ENCODE measurements at regions not wholly inside any gene's neighbourhood (a gene's known extent, or its start where the extent isn't known, plus 50 kb on each side); places are given as distances from the start of the nearest gene placed in this dataset.
A peak's percentile ranks its signal among the peaks of the same experiment; 100 is the strongest.

GRCh38 chr4:151859641-151860040 lies 98.8 kb upstream of the GATB start:
- Histone ChIP-seq H3K9ac (no peak overlapping the region), H3K9me3 (ENCODE audit: low read depth) (no peaks in the 10 kb centered on the region), H3K4me2 (no peak overlapping the region), H3K4me1 (no peaks in the 10 kb centered on the region), H3K79me2 (ENCODE audit: low read depth) (no peaks in the 10 kb centered on the region), H3F3A (ENCODE audit: low read depth) (no peaks in the 10 kb centered on the region), H3K27me3 (no peaks in the 10 kb centered on the region), H4K20me1 (ENCODE audit: low read depth) (no peaks in the 10 kb centered on the region), H3K27ac (no peak overlapping the region), H2AFZ (replicated peaks) (no peak overlapping the region), H3K4me3 (no peak overlapping the region), H3K36me3 (no peaks in the 10 kb centered on the region)
- Mint-ChIP-seq H3K4me1 (no peaks in the 10 kb centered on the region), H3K27ac (no peak overlapping the region), H3K9me3 (no peaks in the 10 kb centered on the region), H3K4me3 (no peak overlapping the region), H3K36me3 (no peaks in the 10 kb centered on the region), H3K27me3 (ENCODE audit: insufficient read depth, low read depth) (no peaks in the 10 kb centered on the region)
- no peak for DNase-seq (ENCODE audit: low spot score)
- TF ChIP-seq EZH2phosphoT487 (IDR thresholded peaks at IDR 0.05) (no peak), EZH2 (IDR thresholded peaks at IDR 0.05) (no peak)

DNA sequence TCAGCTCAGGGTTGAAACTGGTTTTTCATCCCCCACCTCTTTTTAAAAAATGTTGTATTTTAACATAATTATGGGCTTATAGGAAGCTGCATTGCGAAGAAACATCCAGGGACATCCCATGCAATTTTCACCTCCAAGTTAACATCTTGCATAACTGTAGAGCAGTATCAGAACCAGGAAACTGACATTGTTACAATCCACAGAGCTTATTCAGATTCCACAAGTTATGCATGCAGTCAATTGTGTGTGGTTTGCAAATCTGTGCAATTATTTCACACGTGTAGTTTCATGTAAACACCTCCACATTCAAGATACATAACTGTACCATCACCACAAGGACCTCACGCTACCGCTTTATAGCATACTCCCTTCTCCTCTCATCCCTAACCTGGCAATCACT lies 97.5 kb upstream of the GATB start:
- Histone ChIP-seq H2AFZ (replicated peaks) (no peak overlapping the region), H3K4me3 (no peak overlapping the region), H3K27me3 (no peaks in the 10 kb centered on the region), H3F3A (ENCODE audit: low read depth) (no peaks in the 10 kb centered on the region), H4K20me1 (ENCODE audit: low read depth) (no peaks in the 10 kb centered on the region), H3K9me3 (ENCODE audit: low read depth) (no peaks in the 10 kb centered on the region), H3K4me2 (no peak overlapping the region), H3K4me1 (no peaks in the 10 kb centered on the region), H3K9ac (no peak overlapping the region), H3K27ac (no peak overlapping the region), H3K36me3 (no peaks in the 10 kb centered on the region), H3K79me2 (ENCODE audit: low read depth) (no peaks in the 10 kb centered on the region)
- Mint-ChIP-seq H3K4me1 (no peaks in the 10 kb centered on the region), H3K9me3 (no peaks in the 10 kb centered on the region), H3K4me3 (no peak overlapping the region), H3K27me3 (ENCODE audit: insufficient read depth, low read depth) (no peaks in the 10 kb centered on the region), H3K36me3 (no peaks in the 10 kb centered on the region), H3K27ac (no peak overlapping the region)
- no peak for DNase-seq (ENCODE audit: low spot score)
- TF ChIP-seq, protein P1, sequence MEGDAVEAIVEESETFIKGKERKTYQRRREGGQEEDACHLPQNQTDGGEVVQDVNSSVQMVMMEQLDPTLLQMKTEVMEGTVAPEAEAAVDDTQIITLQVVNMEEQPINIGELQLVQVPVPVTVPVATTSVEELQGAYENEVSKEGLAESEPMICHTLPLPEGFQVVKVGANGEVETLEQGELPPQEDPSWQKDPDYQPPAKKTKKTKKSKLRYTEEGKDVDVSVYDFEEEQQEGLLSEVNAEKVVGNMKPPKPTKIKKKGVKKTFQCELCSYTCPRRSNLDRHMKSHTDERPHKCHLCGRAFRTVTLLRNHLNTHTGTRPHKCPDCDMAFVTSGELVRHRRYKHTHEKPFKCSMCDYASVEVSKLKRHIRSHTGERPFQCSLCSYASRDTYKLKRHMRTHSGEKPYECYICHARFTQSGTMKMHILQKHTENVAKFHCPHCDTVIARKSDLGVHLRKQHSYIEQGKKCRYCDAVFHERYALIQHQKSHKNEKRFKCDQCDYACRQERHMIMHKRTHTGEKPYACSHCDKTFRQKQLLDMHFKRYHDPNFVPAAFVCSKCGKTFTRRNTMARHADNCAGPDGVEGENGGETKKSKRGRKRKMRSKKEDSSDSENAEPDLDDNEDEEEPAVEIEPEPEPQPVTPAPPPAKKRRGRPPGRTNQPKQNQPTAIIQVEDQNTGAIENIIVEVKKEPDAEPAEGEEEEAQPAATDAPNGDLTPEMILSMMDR (IDR thresholded peaks at IDR 0.05) = no peak
- TF ChIP-seq EZH2phosphoT487 (IDR thresholded peaks at IDR 0.05) (no peak), EZH2 (IDR thresholded peaks at IDR 0.05) (no peak)

GRCh38 chr4:151857368-151857767 lies 96.6 kb upstream of the GATB start:
- TF ChIP-seq EZH2 (IDR thresholded peaks at IDR 0.05) (no peak), EZH2phosphoT487 (IDR thresholded peaks at IDR 0.05) (no peak)
- TF ChIP-seq, protein P1 (IDR thresholded peaks at IDR 0.05) = no peak
- Histone ChIP-seq H3K9me3 (ENCODE audit: low read depth) (no peaks in the 10 kb centered on the region), H3F3A (ENCODE audit: low read depth) (no peaks in the 10 kb centered on the region), H3K9ac (no peak overlapping the region), H3K4me2 (no peak overlapping the region), H2AFZ (replicated peaks) (peak overlapping the region; percentile 42), H3K79me2 (ENCODE audit: low read depth) (no peaks in the 10 kb centered on the region), H3K27ac (no peak overlapping the region), H3K27me3 (no peaks in the 10 kb centered on the region), H3K36me3 (no peaks in the 10 kb centered on the region), H3K4me3 (no peak overlapping the region), H3K4me1 (no peaks in the 10 kb centered on the region), H4K20me1 (ENCODE audit: low read depth) (no peaks in the 10 kb centered on the region)
- no peaks in the 10 kb centered on the region for H3K27me3 Mint-ChIP-seq (ENCODE audit: insufficient read depth, low read depth)
- no peaks in the 10 kb centered on the region for H3K4me1 Mint-ChIP-seq
- no peak overlapping the region for H3K4me3 Mint-ChIP-seq
- DNase-seq (ENCODE audit: low spot score) = no peak
- H3K36me3 Mint-ChIP-seq = no peaks in the 10 kb centered on the region
- H3K9me3 Mint-ChIP-seq = no peaks in the 10 kb centered on the region
- no peak overlapping the region for H3K27ac Mint-ChIP-seq

- Mint-ChIP-seq H3K4me3 (no peak overlapping the region), H3K9me3 (no peaks in the 10 kb centered on the region), H3K27me3 (ENCODE audit: insufficient read depth, low read depth) (no peaks in the 10 kb centered on the region), H3K27ac (no peak overlapping the region), H3K4me1 (no peaks in the 10 kb centered on the region), H3K36me3 (no peaks in the 10 kb centered on the region)
- Histone ChIP-seq H3K27me3 (no peaks in the 10 kb centered on the region), H3F3A (ENCODE audit: low read depth) (no peaks in the 10 kb centered on the region), H3K27ac (no peak overlapping the region), H3K36me3 (no peaks in the 10 kb centered on the region), H3K4me2 (no peak overlapping the region), H3K9me3 (ENCODE audit: low read depth) (no peaks in the 10 kb centered on the region), H4K20me1 (ENCODE audit: low read depth) (no peaks in the 10 kb centered on the region), H3K9ac (no peak overlapping the region), H3K79me2 (ENCODE audit: low read depth) (no peaks in the 10 kb centered on the region), H3K4me1 (no peaks in the 10 kb centered on the region), H2AFZ (replicated peaks) (no peak overlapping the region), H3K4me3 (no peak overlapping the region)
- TF ChIP-seq EZH2 (IDR thresholded peaks at IDR 0.05) (no peak), EZH2phosphoT487 (IDR thresholded peaks at IDR 0.05) (no peak)
- TF ChIP-seq, protein P1 (IDR thresholded peaks at IDR 0.05) = no peak
- DNase-seq (ENCODE audit: low spot score) = no peak
Measured at GRCh38 chr4:151855747-151856146, 94.9 kb upstream of the GATB start.
